ENCODE measurements at regions not wholly inside any gene's neighbourhood (a gene's known extent, or its start where the extent isn't known, plus 50 kb on each side); places are given as distances from the start of the nearest gene placed in this dataset.

GRCh38 chr18:24915547-24915946, 436.4 kb downstream of the ZNF521 start:
- TF ChIP-seq POLR2AphosphoS5 (IDR thresholded peaks at IDR 0.05; ENCODE audit: low read depth, low read length): no peak
- TF ChIP-seq, protein P1, sequence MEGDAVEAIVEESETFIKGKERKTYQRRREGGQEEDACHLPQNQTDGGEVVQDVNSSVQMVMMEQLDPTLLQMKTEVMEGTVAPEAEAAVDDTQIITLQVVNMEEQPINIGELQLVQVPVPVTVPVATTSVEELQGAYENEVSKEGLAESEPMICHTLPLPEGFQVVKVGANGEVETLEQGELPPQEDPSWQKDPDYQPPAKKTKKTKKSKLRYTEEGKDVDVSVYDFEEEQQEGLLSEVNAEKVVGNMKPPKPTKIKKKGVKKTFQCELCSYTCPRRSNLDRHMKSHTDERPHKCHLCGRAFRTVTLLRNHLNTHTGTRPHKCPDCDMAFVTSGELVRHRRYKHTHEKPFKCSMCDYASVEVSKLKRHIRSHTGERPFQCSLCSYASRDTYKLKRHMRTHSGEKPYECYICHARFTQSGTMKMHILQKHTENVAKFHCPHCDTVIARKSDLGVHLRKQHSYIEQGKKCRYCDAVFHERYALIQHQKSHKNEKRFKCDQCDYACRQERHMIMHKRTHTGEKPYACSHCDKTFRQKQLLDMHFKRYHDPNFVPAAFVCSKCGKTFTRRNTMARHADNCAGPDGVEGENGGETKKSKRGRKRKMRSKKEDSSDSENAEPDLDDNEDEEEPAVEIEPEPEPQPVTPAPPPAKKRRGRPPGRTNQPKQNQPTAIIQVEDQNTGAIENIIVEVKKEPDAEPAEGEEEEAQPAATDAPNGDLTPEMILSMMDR (IDR thresholded peaks at IDR 0.05): no peak
- TF ChIP-seq TCF7L2 (IDR thresholded peaks at IDR 0.05; ENCODE audit: low read depth, low read length): no peak
- no peak for TF ChIP-seq REST (IDR thresholded peaks at IDR 0.05; ENCODE audit: insufficient read depth in 1 of 2, low read depth in 2 of 2, low read length in 1 of 2)
